HL-60 (cell line): ENCODE measurements at regions not wholly inside any gene's neighbourhood (a gene's known extent, or its start where the extent isn't known, plus 50 kb on each side); places are given as distances from the start of the nearest gene placed in this dataset.

Experiments used
- GABPA ChIP-seq: IDR thresholded peaks from 2 replicates; pipeline ENCODE4 v1.6.1; 2012; ENCODE audit warnings: low read depth
- TF ChIP-seq, protein P1 (sequence below): IDR thresholded peaks from one replicate; pipeline ENCODE4 v1.5.1; 2011; ENCODE audit warnings: low read length, control low read depth, inconsistent platforms; ENCODE audit not compliant: insufficient read depth

DNA sequence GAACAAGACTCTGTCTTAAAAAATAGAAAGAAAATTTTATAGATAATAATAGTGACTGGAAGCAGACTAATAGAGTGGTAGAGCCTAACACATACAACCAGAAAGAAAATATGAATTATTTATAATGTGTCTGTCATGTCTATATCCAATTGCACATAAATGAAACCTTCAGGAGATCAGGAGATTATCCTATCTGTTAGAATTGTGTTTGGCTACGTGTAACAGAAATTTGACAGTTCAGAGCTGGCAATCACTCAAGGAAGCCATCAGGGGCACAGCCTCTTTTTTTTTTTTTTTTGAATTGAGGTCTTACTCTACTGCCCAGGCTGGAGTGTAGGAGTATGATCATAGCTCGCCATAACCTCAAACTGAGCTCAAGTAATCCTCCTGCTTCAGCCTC is 157.2 kb downstream of the TGFB2 start:
- TF ChIP-seq, protein P1, sequence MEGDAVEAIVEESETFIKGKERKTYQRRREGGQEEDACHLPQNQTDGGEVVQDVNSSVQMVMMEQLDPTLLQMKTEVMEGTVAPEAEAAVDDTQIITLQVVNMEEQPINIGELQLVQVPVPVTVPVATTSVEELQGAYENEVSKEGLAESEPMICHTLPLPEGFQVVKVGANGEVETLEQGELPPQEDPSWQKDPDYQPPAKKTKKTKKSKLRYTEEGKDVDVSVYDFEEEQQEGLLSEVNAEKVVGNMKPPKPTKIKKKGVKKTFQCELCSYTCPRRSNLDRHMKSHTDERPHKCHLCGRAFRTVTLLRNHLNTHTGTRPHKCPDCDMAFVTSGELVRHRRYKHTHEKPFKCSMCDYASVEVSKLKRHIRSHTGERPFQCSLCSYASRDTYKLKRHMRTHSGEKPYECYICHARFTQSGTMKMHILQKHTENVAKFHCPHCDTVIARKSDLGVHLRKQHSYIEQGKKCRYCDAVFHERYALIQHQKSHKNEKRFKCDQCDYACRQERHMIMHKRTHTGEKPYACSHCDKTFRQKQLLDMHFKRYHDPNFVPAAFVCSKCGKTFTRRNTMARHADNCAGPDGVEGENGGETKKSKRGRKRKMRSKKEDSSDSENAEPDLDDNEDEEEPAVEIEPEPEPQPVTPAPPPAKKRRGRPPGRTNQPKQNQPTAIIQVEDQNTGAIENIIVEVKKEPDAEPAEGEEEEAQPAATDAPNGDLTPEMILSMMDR = no peak
- no peak for TF ChIP-seq GABPA
